ENCODE measurements at regions not wholly inside any gene's neighbourhood (a gene's known extent, or its start where the extent isn't known, plus 50 kb on each side); places are given as distances from the start of the nearest gene placed in this dataset.
"Not testable (repeated sequence)": the region's sequence is repeated elsewhere in the genome, so short reads cannot be mapped to it uniquely, and the experiment has no call there.

DNA sequence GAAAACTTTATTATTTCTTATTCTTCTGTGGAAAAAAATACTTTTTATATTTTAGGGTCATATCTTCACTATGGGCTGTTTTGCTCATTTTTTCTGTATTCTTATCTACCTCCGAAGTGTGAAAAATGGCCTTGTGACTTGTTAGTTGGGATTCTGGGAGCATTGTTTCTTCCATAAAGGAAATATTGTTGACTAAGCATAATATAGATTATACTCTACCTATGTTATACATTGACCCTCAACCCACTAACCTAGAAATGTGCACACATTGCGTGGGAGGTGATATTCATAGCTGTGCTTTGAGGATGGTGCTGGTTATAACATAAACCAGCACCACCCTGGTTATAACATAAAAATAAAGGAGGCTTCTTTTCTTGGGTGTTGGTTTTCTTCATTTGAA lies 259.2 kb upstream of the AADAT start:
- Histone ChIP-seq H3K4me1 (ENCODE audit: control insufficient read depth, insufficient read depth, low read length) (no peaks in the 10 kb centered on the region), H3K36me3 (ENCODE audit: control insufficient read depth, insufficient read depth, low read length, severe bottlenecking) (no peaks in the 10 kb centered on the region), H3K9me3 (ENCODE audit: control insufficient read depth, low read length) (no peaks in the 10 kb centered on the region), H3K9ac (ENCODE audit: low read length) (no peak overlapping the region), H3K4me3 (ENCODE audit: low read length) (no peak overlapping the region), H3K27me3 (replicated peaks; ENCODE audit: control insufficient read depth, insufficient read depth, low read length) (no peaks in the 10 kb centered on the region)
- no peak for DNase-seq (ENCODE audit: low read depth)

DNA sequence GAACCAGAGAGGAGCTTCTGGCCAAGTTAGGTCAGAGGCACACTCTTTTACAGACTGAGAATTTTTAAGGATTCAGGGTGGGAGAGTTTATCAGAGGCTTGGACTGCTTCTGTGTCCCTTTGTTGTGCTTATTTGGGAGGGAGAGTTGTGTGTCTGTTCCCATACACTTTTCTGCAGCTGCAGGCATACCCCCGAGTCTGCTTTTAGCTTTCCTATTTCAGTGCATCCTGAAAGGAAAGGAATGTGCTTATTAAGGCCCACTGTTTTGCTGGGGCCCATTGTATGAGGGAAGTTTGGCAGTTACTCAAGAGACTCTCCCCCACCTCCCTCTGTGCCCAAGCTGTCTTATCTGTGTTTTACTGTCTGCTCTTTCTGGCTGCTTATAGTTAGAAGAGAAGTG lies 257.4 kb upstream of the AADAT start:
- H3K4me1 ChIP-seq (ENCODE audit: control insufficient read depth, insufficient read depth, low read length); H3K27me3 ChIP-seq (replicated peaks; ENCODE audit: control insufficient read depth, insufficient read depth, low read length); DNase-seq (ENCODE audit: low read depth); H3K4me3 ChIP-seq (ENCODE audit: low read length); H3K9me3 ChIP-seq (ENCODE audit: control insufficient read depth, low read length); H3K36me3 ChIP-seq (ENCODE audit: control insufficient read depth, insufficient read depth, low read length, severe bottlenecking); H3K9ac ChIP-seq (ENCODE audit: low read length): not testable (repeated sequence)

DNA sequence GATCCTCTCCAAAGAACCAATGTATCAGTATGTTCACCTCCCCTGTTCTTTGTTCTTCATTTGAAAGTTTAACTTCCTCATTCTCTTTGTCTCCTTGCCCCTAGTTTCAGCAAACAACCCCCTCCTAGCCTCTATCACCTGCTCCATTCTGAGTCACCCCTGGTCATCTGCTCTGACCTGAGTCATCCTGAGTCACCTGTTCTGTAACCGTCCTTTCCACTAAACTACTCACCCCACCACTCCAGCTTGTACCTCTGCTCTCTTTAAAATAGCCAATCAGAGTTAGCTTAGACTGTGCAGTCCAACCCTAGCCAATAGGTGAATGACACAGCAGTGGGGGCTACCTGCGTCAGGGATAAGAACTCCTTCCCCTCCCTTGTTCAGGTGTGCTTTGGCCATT lies 249.8 kb upstream of the AADAT start:
- H3K36me3 ChIP-seq (ENCODE audit: control insufficient read depth, insufficient read depth, low read length, severe bottlenecking): no peaks in the 10 kb centered on the region
- no peak overlapping the region for H3K4me3 ChIP-seq (ENCODE audit: low read length)
- H3K9ac ChIP-seq (ENCODE audit: low read length): no peak overlapping the region
- H3K4me1 ChIP-seq (ENCODE audit: control insufficient read depth, insufficient read depth, low read length): no peaks in the 10 kb centered on the region
- H3K27me3 ChIP-seq (replicated peaks; ENCODE audit: control insufficient read depth, insufficient read depth, low read length): no peaks in the 10 kb centered on the region
- H3K9me3 ChIP-seq (ENCODE audit: control insufficient read depth, low read length): peaks cover 13% of the 10 kb centered on the region
- no peak for DNase-seq (ENCODE audit: low read depth)

- H3K4me1 ChIP-seq (ENCODE audit: control insufficient read depth, insufficient read depth, low read length): no peaks in the 10 kb centered on the region
- no peak overlapping the region for H3K9ac ChIP-seq (ENCODE audit: low read length)
- no peak for DNase-seq (ENCODE audit: low read depth)
- H3K4me3 ChIP-seq (ENCODE audit: low read length): no peak overlapping the region
- peaks cover 13% of the 10 kb centered on the region for H3K9me3 ChIP-seq (ENCODE audit: control insufficient read depth, low read length)
- no peaks in the 10 kb centered on the region for H3K36me3 ChIP-seq (ENCODE audit: control insufficient read depth, insufficient read depth, low read length, severe bottlenecking)
- no peaks in the 10 kb centered on the region for H3K27me3 ChIP-seq (replicated peaks; ENCODE audit: control insufficient read depth, insufficient read depth, low read length)
These were observed 246.6 kb upstream of the AADAT start for GRCh38 chr4:170336238-170336775.

DNA sequence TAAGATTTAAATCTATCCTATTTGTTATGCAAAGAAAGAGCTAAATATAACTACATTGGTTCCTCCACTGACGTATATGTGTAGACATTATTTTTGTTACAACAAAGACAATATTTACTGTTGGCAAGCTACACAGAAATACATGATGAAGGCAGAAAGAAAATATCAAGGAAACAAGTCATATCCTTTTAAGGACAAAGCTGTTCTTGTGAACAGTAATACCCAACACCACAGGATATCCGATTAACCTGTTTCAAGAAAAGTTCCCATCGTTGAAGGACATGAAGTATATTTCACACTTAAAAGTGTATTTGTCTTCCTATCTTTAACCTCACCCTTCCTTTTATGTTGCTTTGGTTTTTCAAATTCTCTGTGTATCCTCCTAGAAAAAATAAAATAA lies 235.8 kb upstream of the AADAT start:
- no peak for DNase-seq (ENCODE audit: low read depth)
- Histone ChIP-seq H3K36me3 (ENCODE audit: control insufficient read depth, insufficient read depth, low read length, severe bottlenecking) (no peaks in the 10 kb centered on the region), H3K4me3 (ENCODE audit: low read length) (no peak overlapping the region), H3K9me3 (ENCODE audit: control insufficient read depth, low read length) (peaks cover 3% of the 10 kb centered on the region), H3K27me3 (replicated peaks; ENCODE audit: control insufficient read depth, insufficient read depth, low read length) (no peaks in the 10 kb centered on the region), H3K4me1 (ENCODE audit: control insufficient read depth, insufficient read depth, low read length) (no peaks in the 10 kb centered on the region), H3K9ac (ENCODE audit: low read length) (no peak overlapping the region)

- DNase-seq (ENCODE audit: low read depth): no peak
- H3K9me3 ChIP-seq (ENCODE audit: control insufficient read depth, low read length): peaks cover 3% of the 10 kb centered on the region
- no peak overlapping the region for H3K9ac ChIP-seq (ENCODE audit: low read length)
- no peaks in the 10 kb centered on the region for H3K4me1 ChIP-seq (ENCODE audit: control insufficient read depth, insufficient read depth, low read length)
- H3K36me3 ChIP-seq (ENCODE audit: control insufficient read depth, insufficient read depth, low read length, severe bottlenecking): no peaks in the 10 kb centered on the region
- no peak overlapping the region for H3K4me3 ChIP-seq (ENCODE audit: low read length)
- no peaks in the 10 kb centered on the region for H3K27me3 ChIP-seq (replicated peaks; ENCODE audit: control insufficient read depth, insufficient read depth, low read length)
These were observed 233.9 kb upstream of the AADAT start for GRCh38 chr4:170323623-170324022.

DNA sequence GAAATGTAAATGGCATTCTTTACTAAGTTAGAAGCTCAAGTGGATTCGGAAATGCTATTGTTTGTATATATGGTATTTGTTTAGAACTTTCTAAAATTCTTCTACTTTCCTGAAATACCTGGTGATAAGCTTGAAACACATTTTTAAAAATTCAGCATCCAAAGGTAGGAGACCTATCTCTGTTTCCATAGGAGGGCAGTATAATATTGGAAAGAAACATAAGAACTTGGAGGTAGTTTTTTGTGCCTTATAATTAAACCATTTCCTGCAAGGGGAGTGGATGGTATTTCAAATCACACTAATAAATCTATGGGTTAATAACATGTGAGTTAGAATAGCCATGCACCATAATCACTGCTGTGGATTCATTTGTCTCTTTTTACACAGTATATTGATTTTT lies 217.4 kb upstream of the AADAT start:
- Histone ChIP-seq H3K36me3 (ENCODE audit: control insufficient read depth, insufficient read depth, low read length, severe bottlenecking) (no peaks in the 10 kb centered on the region), H3K4me3 (ENCODE audit: low read length) (no peak overlapping the region), H3K27me3 (replicated peaks; ENCODE audit: control insufficient read depth, insufficient read depth, low read length) (no peaks in the 10 kb centered on the region), H3K4me1 (ENCODE audit: control insufficient read depth, insufficient read depth, low read length) (no peaks in the 10 kb centered on the region), H3K9me3 (ENCODE audit: control insufficient read depth, low read length) (no peaks in the 10 kb centered on the region), H3K9ac (ENCODE audit: low read length) (no peak overlapping the region)
- peak; percentile 35 for DNase-seq (ENCODE audit: low read depth)

GRCh38 chr4:170306208-170306607 lies 216.5 kb upstream of the AADAT start:
- H3K9ac ChIP-seq (ENCODE audit: low read length): no peak overlapping the region
- no peaks in the 10 kb centered on the region for H3K27me3 ChIP-seq (replicated peaks; ENCODE audit: control insufficient read depth, insufficient read depth, low read length)
- no peaks in the 10 kb centered on the region for H3K4me1 ChIP-seq (ENCODE audit: control insufficient read depth, insufficient read depth, low read length)
- no peak overlapping the region for H3K4me3 ChIP-seq (ENCODE audit: low read length)
- H3K36me3 ChIP-seq (ENCODE audit: control insufficient read depth, insufficient read depth, low read length, severe bottlenecking): no peaks in the 10 kb centered on the region
- DNase-seq (ENCODE audit: low read depth): peak; percentile 4
- H3K9me3 ChIP-seq (ENCODE audit: control insufficient read depth, low read length): no peaks in the 10 kb centered on the region

GRCh38 chr4:170305627-170306026 lies 215.9 kb upstream of the AADAT start:
- no peaks in the 10 kb centered on the region for H3K36me3 ChIP-seq (ENCODE audit: control insufficient read depth, insufficient read depth, low read length, severe bottlenecking)
- no peaks in the 10 kb centered on the region for H3K9me3 ChIP-seq (ENCODE audit: control insufficient read depth, low read length)
- no peak overlapping the region for H3K4me3 ChIP-seq (ENCODE audit: low read length)
- peak; percentile 29 for DNase-seq (ENCODE audit: low read depth)
- H3K9ac ChIP-seq (ENCODE audit: low read length): no peak overlapping the region
- H3K4me1 ChIP-seq (ENCODE audit: control insufficient read depth, insufficient read depth, low read length): no peaks in the 10 kb centered on the region
- no peaks in the 10 kb centered on the region for H3K27me3 ChIP-seq (replicated peaks; ENCODE audit: control insufficient read depth, insufficient read depth, low read length)

DNA sequence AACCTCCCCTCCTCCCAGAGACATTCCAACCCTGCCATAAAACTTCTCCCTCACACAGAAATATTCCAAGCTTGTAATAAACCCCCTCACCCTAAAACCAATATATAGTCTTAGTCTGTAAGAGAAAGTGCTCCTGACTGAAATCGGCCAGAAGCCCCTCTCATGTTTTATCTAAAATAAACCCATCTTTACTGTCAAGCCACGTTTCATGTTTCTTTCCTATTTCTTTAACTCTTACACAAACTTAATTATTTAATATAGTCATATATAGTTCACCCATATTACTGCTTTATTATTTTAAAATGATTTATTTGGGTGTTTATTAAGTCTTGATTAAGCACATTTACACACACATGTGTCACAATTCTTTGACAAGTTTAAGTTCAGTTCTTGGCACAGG lies 191.3 kb upstream of the AADAT start:
- Histone ChIP-seq H3K4me3 (ENCODE audit: low read length) (no peak overlapping the region), H3K36me3 (ENCODE audit: control insufficient read depth, insufficient read depth, low read length, severe bottlenecking) (no peaks in the 10 kb centered on the region), H3K9ac (ENCODE audit: low read length) (no peak overlapping the region), H3K9me3 (ENCODE audit: control insufficient read depth, low read length) (peaks cover 7% of the 10 kb centered on the region), H3K4me1 (ENCODE audit: control insufficient read depth, insufficient read depth, low read length) (no peaks in the 10 kb centered on the region), H3K27me3 (replicated peaks; ENCODE audit: control insufficient read depth, insufficient read depth, low read length) (no peaks in the 10 kb centered on the region)
- DNase-seq (ENCODE audit: low read depth): no peak

DNA sequence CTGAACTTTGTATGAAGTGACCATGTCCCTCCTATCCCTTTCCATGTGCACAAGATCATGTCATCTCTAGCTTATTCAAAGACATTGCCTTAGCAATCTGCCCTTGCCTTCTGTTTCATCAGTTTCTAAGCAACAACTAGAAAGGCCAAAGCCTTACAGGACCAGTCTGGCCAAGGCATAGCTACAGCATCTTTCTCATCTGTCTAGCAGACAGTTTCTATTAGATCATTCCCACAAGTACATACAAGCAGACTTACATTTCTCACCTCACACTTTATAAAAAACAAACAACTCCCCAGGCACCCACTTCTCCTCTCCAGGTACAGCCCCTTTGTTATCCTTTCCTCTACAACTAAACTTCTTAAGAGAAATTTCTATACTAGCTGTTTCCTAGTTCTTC lies 188.7 kb upstream of the AADAT start:
- Histone ChIP-seq H3K9ac (ENCODE audit: low read length) (no peak overlapping the region), H3K27me3 (replicated peaks; ENCODE audit: control insufficient read depth, insufficient read depth, low read length) (no peaks in the 10 kb centered on the region), H3K9me3 (ENCODE audit: control insufficient read depth, low read length) (peaks cover 7% of the 10 kb centered on the region), H3K4me3 (ENCODE audit: low read length) (no peak overlapping the region), H3K4me1 (ENCODE audit: control insufficient read depth, insufficient read depth, low read length) (no peaks in the 10 kb centered on the region), H3K36me3 (ENCODE audit: control insufficient read depth, insufficient read depth, low read length, severe bottlenecking) (no peaks in the 10 kb centered on the region)
- DNase-seq (ENCODE audit: low read depth): no peak

DNA sequence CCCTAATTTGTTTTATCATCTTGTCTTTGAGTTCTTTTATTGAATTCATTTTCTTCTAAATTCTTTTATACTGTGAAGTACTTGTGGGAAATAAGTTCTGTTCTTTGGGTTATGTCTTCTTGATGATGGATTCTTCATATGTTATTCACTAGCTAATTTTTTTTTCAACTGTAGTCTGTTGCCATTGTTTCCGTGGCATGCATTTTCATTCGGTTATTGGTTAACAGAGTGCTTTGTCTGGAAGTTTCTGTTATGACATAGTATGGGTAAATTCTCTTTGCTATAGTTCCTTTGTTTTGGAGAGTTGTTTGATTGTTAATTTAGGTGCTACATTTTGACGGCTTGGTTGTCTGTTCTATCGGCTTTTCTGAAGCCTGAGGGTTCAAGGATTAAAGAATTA lies 184.9 kb upstream of the AADAT start:
- H3K9me3 ChIP-seq (ENCODE audit: control insufficient read depth, low read length): no peaks in the 10 kb centered on the region
- no peak overlapping the region for H3K4me3 ChIP-seq (ENCODE audit: low read length)
- H3K4me1 ChIP-seq (ENCODE audit: control insufficient read depth, insufficient read depth, low read length): no peaks in the 10 kb centered on the region
- no peak for DNase-seq (ENCODE audit: low read depth)
- H3K36me3 ChIP-seq (ENCODE audit: control insufficient read depth, insufficient read depth, low read length, severe bottlenecking): no peaks in the 10 kb centered on the region
- no peak overlapping the region for H3K9ac ChIP-seq (ENCODE audit: low read length)
- H3K27me3 ChIP-seq (replicated peaks; ENCODE audit: control insufficient read depth, insufficient read depth, low read length): no peaks in the 10 kb centered on the region
